SH-SY5Y (cell line): ENCODE measurements at regions not wholly inside any gene's neighbourhood (a gene's known extent, or its start where the extent isn't known, plus 50 kb on each side); places are given as distances from the start of the nearest gene placed in this dataset.

Experiments used
- GATA2 ChIP-seq: IDR thresholded peaks from 2 replicates; pipeline ENCODE4 v1.6.1; 2011; ENCODE audit warnings: mild to moderate bottlenecking, low read depth, low read length
- GATA3 ChIP-seq: IDR thresholded peaks from 2 replicates; pipeline ENCODE4 v1.6.1; 2011; ENCODE audit warnings: low read depth, mild to moderate bottlenecking, low read length, moderate library complexity

DNA sequence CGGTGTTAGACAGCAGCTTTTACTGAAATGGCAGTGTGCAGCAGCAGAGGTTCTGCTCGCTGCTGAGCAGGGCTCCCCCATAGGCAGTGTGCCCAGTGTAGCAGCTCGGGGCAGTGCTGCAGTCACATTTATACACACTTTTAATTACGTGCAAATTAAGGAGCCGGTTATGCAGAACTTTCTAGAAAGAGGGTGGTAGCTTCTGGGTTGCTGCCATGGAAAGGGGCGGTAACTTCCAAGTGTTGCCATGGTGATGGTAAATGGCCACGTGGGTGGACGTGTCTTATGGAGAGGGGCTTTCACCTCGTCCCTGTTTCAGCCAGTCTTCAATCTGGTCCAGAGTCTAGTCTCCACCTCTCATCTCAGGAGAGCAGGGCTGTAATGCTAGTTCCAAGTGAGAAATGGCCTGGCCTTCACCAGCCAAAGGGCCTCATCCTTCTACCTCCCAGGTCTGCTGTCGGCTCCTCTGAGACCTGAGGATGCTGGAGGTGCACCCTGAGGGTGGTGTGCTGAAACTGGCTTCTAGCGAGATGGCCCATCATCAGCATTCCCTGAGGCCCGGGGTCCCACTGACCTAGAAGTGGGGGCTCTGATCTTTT is 180.5 kb upstream of the PMEPA1 start:
- TF ChIP-seq GATA2 (no peak), GATA3 (no peak)

DNA sequence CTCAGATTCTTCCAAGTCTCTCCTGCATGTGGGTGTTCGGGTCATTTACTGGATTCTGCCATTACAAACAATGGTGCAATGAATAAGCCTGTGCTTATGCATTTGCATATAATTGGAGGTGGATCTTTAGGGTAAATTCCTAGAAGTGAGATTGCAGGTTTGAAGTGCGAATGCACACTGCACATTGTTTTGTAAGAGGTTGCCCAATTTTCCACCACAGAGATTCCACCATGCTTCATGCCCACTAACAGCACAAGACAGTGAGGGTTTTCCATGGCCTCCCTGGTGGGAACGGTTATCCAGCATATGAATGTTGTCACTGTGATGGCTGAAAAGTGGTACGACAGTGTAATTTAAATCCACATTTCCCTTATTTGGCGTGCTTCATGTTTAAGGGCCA is 178.8 kb upstream of the PMEPA1 start:
- TF ChIP-seq GATA2 (no peak), GATA3 (no peak)

GRCh38 chr20:57884956-57885355 is 175.1 kb upstream of the PMEPA1 start:
- TF ChIP-seq GATA2 (no peak), GATA3 (no peak)

DNA sequence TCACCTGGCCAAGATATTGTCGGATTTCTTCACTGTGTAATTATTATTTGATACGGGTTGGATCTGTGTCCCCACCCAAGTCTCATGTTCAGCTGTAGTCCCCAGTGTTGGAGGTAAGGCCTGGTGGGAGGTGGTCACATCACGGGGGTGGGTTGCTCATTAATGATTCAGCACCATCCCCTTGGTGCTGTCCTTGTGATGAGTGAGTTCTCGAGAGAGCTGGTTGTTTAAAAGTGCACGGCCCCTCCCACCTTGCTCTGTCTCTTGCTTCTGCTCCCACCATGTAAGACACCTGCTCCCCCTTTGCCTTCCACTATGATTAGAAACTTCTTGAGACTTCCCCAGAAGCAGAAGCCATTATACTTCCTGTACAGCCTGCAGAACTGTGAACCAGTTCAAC is 173.9 kb upstream of the PMEPA1 start:
- TF ChIP-seq GATA2, result no peak
- no peak for TF ChIP-seq GATA3

- TF ChIP-seq GATA3 (no peak), GATA2 (no peak)
Observed at GRCh38 chr20:57883224-57883623, 173.4 kb upstream of the PMEPA1 start.

DNA sequence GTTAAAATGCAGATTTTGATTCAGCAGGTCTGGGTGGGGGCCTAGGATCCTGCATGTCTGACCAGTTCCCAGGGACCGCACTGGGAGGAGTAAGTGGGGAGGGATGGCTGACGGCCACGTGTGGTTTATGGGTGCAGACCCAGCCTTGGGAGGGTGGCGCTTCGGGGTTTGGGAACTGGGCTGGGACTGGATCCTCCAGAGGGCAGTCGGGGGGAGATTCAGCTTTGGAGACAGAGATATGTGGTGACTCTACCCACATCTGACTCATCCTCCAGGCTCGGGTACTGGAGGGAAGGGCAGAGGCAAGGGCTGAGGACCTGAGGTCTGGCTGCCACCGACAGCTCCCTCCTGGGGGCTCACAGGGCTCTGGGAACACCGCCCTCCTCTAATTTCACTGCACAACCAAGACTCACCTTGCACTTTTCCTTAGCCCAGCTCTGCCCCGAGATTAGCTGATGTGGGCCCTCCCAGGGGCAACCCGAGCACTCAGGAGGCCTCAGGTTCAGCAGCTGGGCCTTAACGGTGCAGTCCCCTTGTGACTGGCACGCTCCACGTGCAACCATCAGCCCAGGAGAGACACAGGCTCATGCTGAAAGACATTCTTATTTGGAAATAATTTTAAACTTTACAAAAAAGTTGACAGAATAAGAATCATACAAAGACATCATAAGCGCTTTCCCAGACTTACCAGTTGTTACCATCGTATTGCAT is 172.8 kb upstream of the PMEPA1 start:
- TF ChIP-seq GATA3, result no peak
- no peak for TF ChIP-seq GATA2

DNA sequence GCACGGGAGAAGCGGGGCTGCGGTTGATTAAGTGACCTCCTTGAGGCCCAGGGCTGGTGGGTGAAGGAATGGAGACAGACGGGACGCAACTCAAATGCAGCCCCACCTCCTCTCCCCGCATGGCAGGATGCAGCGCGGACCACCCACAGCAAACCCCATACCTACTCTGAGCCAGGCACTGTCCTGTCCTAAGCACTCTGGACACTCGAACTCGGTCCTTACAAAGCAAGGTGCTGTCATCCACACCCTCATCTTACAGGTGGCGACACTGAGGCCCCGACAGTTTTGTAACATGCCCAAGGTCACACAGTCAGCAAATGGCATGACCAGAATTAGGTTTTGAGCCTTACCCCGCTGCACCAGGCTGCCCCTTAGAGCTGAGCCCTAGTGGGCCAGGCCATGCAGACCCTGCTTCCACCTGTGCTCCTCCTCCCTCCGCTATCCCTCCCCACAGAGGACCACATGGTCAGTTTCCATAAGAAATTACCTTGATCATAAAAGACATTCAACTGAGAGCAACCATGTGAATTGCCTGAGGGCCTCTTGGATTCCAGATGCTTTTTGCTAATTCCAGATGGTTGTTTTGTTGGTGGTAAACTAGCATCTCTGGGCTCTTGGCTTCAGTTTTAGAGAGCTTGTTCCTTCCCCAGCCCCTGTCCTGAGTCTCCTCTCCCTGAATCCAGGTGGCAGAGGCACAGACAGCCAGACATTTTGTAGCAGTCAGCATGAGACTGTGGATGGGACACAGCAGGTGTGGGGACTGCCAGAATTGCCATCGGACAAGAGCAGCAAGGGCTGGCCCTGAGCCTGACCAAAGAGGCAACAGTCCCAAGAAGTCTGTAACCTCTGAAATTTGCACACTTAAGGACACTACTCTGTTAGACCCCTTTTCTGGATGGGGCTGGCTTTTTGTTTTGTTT is 171.9 kb upstream of the PMEPA1 start:
- TF ChIP-seq GATA2 (no peak), GATA3 (no peak)

DNA sequence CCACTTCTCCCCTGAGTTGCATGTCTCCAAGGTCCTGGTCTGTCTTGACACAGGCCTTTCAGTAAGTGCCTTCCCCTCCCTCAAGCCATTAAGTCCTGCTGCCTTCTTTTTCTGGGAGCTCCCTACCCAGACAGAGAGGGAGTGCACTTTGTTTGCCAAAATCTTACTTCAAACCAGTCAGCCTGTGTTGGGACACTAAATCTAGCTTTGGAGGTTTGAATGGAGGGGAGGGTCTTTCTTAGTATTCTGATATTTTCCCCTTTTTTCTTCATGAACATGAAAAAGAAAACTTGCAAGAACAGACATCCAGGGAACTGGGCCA is 170.7 kb upstream of the PMEPA1 start:
- TF ChIP-seq GATA2, result no peak
- TF ChIP-seq GATA3, result no peak

DNA sequence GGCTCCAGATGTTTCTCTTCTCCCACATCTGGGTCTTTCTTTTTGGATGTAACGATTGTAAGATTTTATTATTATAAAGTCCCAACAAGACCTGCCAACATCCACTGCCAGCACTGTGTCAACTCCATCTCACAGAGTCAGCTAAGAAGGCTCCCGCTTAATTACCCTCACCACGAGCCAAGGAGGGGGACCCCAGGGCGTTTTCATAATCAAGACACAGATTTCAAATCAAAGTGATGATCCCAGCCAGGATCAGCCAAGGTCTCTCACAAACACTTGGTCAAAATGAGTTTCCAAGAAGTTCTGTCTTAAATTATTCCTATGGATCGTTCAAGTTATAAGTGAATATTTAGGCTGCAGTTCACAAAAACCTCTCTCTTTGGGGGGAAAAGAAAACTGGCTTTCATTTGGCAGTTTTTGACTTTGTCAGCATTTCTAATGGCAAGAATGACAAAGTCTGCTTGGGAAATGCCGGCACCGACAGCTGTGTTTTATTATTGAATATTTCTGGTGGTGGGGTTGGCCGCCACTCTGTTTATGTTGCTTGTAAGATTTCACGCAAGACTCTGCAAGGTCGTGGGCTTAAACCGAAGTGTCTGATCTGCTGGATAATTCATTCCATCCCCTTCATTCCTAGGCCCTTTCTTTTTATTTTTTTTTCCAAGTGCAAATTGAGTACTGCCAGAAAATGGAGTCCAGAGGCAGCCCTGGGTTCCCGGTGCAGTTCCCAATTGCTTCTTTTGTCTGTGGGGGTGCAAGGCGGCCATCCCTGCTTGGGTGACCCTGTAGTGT is 170.2 kb upstream of the PMEPA1 start:
- TF ChIP-seq GATA2 (no peak), GATA3 (no peak)

GRCh38 chr20:57879437-57879778 is 169.6 kb upstream of the PMEPA1 start:
- TF ChIP-seq GATA2, result no peak
- TF ChIP-seq GATA3, result no peak

- no peak for TF ChIP-seq GATA2
- no peak for TF ChIP-seq GATA3
Observed at GRCh38 chr20:57878786-57879424, 169.1 kb upstream of the PMEPA1 start.

- no peak for TF ChIP-seq GATA3
- no peak for TF ChIP-seq GATA2
Observed at GRCh38 chr20:57877995-57878394, 168.2 kb upstream of the PMEPA1 start.

GRCh38 chr20:57877131-57877824 is 167.5 kb upstream of the PMEPA1 start:
- TF ChIP-seq GATA3 (no peak), GATA2 (peak; percentile 58)
